Neural crest cell (in vitro differentiated cells): ENCODE measurements at regions not wholly inside any gene's neighbourhood (a gene's known extent, or its start where the extent isn't known, plus 50 kb on each side); places are given as distances from the start of the nearest gene placed in this dataset.
"Not testable (repeated sequence)": the region's sequence is repeated elsewhere in the genome, so short reads cannot be mapped to it uniquely, and the experiment has no call there.

Source experiments
- DNase-seq: peaks from one replicate; pipeline ENCODE4 v3.0.0; 2021; ENCODE audit warnings: low read depth, mixed read lengths, low spot score
- H3K27ac Mint-ChIP-seq: one replicate; pipeline ENCODE4 v1.8.0; 2021; ENCODE audit warnings: mild to moderate bottlenecking, mixed read lengths; ENCODE audit not compliant: unreplicated experiment
- H3K27me3 Mint-ChIP-seq: 2 replicates; pipeline ENCODE4 v1.8.0; 2021; ENCODE audit warnings: low read depth, mild to moderate bottlenecking, mixed read lengths
- H3K36me3 Mint-ChIP-seq: 2 replicates; pipeline ENCODE4 v1.8.0; 2021; ENCODE audit warnings: low read depth, mild to moderate bottlenecking, mixed read lengths
- H3K4me1 Mint-ChIP-seq: 2 replicates; pipeline ENCODE4 v1.8.0; 2021; ENCODE audit warnings: mixed read lengths
- H3K4me3 Mint-ChIP-seq: one replicate; pipeline ENCODE4 v1.8.0; 2021; ENCODE audit warnings: mild to moderate bottlenecking, mixed read lengths
- H3K9me3 Mint-ChIP-seq: 2 replicates; pipeline ENCODE4 v1.8.0; 2021; ENCODE audit warnings: mixed read lengths
- CTCF ChIP-seq: fragments of 200-600 bp; sonication (generic); conservative IDR thresholded peaks from 2 replicates; pipeline ENCODE4 v1.5.0; 2021; ENCODE audit warnings: antibody characterized with exemption, mild to moderate bottlenecking

GRCh38 chr6:144438103-144438502 lies 153.0 kb downstream of the UTRN start:
- DNase-seq, result no peak
- peaks cover 65% of the 10 kb centered on the region for H3K36me3 Mint-ChIP-seq
- peaks cover 19% of the 10 kb centered on the region for H3K9me3 Mint-ChIP-seq
- H3K27me3 Mint-ChIP-seq, result no peaks in the 10 kb centered on the region
- no peaks in the 10 kb centered on the region for H3K4me1 Mint-ChIP-seq
- no peak for TF ChIP-seq CTCF
- no peak overlapping the region for H3K27ac Mint-ChIP-seq
- no peak overlapping the region for H3K4me3 Mint-ChIP-seq

GRCh38 chr6:144439016-144439415 lies 153.9 kb downstream of the UTRN start:
- no peak overlapping the region for H3K27ac Mint-ChIP-seq
- no peak for TF ChIP-seq CTCF
- H3K36me3 Mint-ChIP-seq, result peaks cover 65% of the 10 kb centered on the region
- no peak overlapping the region for H3K4me3 Mint-ChIP-seq
- H3K4me1 Mint-ChIP-seq, result no peaks in the 10 kb centered on the region
- no peaks in the 10 kb centered on the region for H3K27me3 Mint-ChIP-seq
- no peak for DNase-seq
- peaks cover 19% of the 10 kb centered on the region for H3K9me3 Mint-ChIP-seq

- not testable (repeated sequence) for H3K4me3 Mint-ChIP-seq, DNase-seq, H3K27ac Mint-ChIP-seq, H3K27me3 Mint-ChIP-seq, H3K4me1 Mint-ChIP-seq
- Mint-ChIP-seq H3K9me3 (peaks cover 19% of the 10 kb centered on the region), H3K36me3 (peaks cover 55% of the 10 kb centered on the region)
These were observed 156.7 kb downstream of the UTRN start for GRCh38 chr6:144441801-144442200.

GRCh38 chr6:144443157-144443556 lies 158.0 kb downstream of the UTRN start:
- H3K4me1 Mint-ChIP-seq, result no peaks in the 10 kb centered on the region
- DNase-seq, result no peak
- no peak overlapping the region for H3K4me3 Mint-ChIP-seq
- TF ChIP-seq CTCF, result no peak
- no peaks in the 10 kb centered on the region for H3K27me3 Mint-ChIP-seq
- H3K9me3 Mint-ChIP-seq, result peaks cover 19% of the 10 kb centered on the region
- H3K27ac Mint-ChIP-seq, result no peak overlapping the region
- peaks cover 47% of the 10 kb centered on the region for H3K36me3 Mint-ChIP-seq

- no peak overlapping the region for H3K4me3 Mint-ChIP-seq
- no peaks in the 10 kb centered on the region for H3K9me3 Mint-ChIP-seq
- peaks cover 23% of the 10 kb centered on the region for H3K36me3 Mint-ChIP-seq
- no peak for TF ChIP-seq CTCF
- no peaks in the 10 kb centered on the region for H3K4me1 Mint-ChIP-seq
- no peaks in the 10 kb centered on the region for H3K27me3 Mint-ChIP-seq
- H3K27ac Mint-ChIP-seq, result no peak overlapping the region
- DNase-seq, result no peak
These were observed 162.3 kb downstream of the UTRN start for GRCh38 chr6:144447472-144447871.

- no peaks in the 10 kb centered on the region for H3K27me3 Mint-ChIP-seq
- no peaks in the 10 kb centered on the region for H3K4me1 Mint-ChIP-seq
- H3K27ac Mint-ChIP-seq, result no peak overlapping the region
- DNase-seq, result no peak
- H3K9me3 Mint-ChIP-seq, result no peaks in the 10 kb centered on the region
- no peak overlapping the region for H3K4me3 Mint-ChIP-seq
- TF ChIP-seq CTCF, result no peak
- H3K36me3 Mint-ChIP-seq, result peaks cover 21% of the 10 kb centered on the region
These were observed 164.1 kb downstream of the UTRN start for GRCh38 chr6:144449218-144449617.
